Neuron (in vitro differentiated cells): ENCODE measurements at regions not wholly inside any gene's neighbourhood (a gene's known extent, or its start where the extent isn't known, plus 50 kb on each side); places are given as distances from the start of the nearest gene placed in this dataset.

ENCODE experiments used
- H2AFZ ChIP-seq: one replicate; pipeline ENCODE4 v1.6.1; 2013; ENCODE audit warnings: low read depth, mild to moderate bottlenecking, inconsistent platforms, low read length, moderate library complexity
- H3K27me3 ChIP-seq: one replicate; pipeline ENCODE4 v1.6.1; 2013; ENCODE audit warnings: low read length; ENCODE audit not compliant: insufficient read depth
- H3K36me3 ChIP-seq: one replicate; pipeline ENCODE4 v1.6.1; 2013; ENCODE audit warnings: low read length; ENCODE audit not compliant: insufficient read depth
- H3K4me1 ChIP-seq: one replicate; pipeline ENCODE4 v1.6.1; 2013; ENCODE audit warnings: low read length; ENCODE audit not compliant: insufficient read depth
- H3K4me3 ChIP-seq: 2 replicates; pipeline ENCODE4 v1.5.1; 2013; ENCODE audit warnings: mild to moderate bottlenecking, low read length, moderate library complexity
- H3K9me3 ChIP-seq: one replicate; pipeline ENCODE4 v1.6.1; 2013; ENCODE audit warnings: low read length

DNA sequence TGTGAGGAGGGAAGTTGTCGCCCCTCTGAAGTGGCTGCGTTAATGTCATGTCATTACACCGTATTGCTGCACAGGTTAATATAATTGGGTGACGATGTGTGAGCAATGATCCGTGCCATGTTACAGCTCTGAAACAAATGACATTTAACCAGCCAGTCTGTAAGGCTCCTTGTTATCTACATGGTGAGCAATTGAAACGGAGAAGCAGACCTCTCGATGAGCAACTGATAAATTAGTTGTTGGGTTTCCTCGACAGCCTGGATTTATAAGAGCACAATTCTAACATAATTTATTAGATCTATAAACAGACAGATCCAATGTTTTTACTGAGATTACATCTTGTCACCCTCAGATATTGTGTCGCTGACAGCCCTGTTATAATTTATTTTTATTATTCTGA lies 49.9 kb upstream of the MAFB start:
- H3K4me1 ChIP-seq: no peaks in the 10 kb centered on the region
- no peaks in the 10 kb centered on the region for H3K27me3 ChIP-seq
- no peaks in the 10 kb centered on the region for H3K36me3 ChIP-seq
- H3K9me3 ChIP-seq: no peaks in the 10 kb centered on the region
- H2AFZ ChIP-seq: no peak overlapping the region
- no peak overlapping the region for H3K4me3 ChIP-seq

DNA sequence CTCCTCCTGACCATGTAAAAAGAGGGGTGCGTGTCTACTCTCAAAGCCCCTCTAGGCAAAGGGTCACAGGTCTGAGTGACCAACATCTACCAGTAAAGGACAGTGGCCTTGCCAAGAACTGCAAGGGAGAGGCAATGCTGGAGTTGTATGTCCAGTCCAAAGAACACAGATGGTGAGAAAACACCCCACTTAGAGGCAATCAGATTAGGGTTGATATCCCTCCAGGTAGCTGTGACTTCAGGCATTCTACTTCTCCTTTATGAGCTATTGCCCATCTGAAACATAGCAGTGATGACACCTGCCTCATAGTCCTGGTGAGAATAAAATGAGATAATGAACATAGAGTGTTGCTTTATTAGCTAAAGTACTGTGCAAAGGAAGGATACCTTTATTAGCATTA lies 50.8 kb upstream of the MAFB start:
- Histone ChIP-seq H3K9me3 (no peaks in the 10 kb centered on the region), H3K4me1 (no peaks in the 10 kb centered on the region), H3K36me3 (no peaks in the 10 kb centered on the region), H3K27me3 (no peaks in the 10 kb centered on the region), H3K4me3 (no peak overlapping the region), H2AFZ (no peak overlapping the region)

DNA sequence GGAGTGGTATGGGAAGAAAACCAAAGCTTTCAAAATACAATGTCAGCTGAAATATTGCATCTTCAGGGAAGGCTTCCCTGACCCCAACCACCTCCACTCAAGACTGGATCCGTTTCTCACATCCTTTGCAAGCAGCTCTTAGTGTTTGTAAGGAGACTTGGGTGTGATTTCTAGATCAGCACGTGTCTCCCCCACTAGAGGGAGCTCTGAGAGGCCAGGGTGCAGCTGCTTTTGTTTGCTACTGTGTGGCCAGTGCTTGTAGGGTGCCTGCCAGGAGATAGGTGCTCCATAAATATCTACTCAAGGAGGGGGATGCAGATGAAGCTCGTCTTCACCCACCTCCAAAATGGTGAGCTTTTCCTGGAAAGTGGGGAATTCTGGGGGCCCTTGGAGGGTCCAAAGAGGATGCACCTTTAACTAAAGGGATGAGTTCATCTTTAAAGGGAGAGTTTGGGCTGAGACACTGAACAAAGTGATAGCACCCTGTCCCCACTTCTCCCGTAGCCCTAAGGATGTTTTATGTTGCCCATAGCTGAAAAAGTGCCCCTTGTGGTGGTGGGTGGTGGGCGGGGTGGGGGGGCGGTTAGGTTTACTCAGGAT lies 52.6 kb upstream of the MAFB start:
- Histone ChIP-seq H3K36me3 (no peaks in the 10 kb centered on the region), H3K4me1 (no peaks in the 10 kb centered on the region), H2AFZ (no peak overlapping the region), H3K9me3 (no peaks in the 10 kb centered on the region), H3K27me3 (no peaks in the 10 kb centered on the region), H3K4me3 (no peak overlapping the region)

DNA sequence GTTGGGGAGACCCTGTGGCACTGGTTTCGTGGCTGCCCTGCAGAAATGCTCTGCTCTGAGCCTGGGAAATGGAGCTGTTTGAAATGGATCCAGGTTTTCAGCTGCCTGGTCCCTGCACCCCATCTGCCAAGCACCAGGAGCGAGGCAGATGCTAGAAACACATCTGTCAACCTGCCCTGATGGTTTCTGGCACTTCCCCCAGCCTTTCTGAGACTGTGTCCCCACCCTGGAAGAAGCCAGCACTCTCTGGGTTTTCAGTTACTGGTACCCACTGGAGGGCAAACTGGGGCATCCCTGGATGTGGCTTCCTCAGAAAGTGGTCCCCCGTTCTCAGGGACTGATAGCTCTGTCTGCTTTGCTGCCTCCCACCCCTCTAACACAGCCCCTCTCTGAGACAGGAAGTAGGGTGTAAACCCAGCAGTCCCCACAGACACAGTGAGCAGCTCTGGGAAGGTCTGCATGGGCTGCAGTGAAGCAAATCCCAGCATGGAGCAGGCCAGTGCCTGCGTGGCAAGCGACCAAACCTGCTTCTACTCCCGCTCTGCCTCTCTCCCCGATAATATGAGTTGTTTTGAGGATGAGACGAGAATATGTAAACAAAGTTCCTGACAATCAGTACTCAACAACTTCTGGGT lies 54.2 kb upstream of the MAFB start:
- Histone ChIP-seq H3K4me3 (no peak overlapping the region), H3K4me1 (no peaks in the 10 kb centered on the region), H2AFZ (no peak overlapping the region), H3K27me3 (no peaks in the 10 kb centered on the region), H3K36me3 (no peaks in the 10 kb centered on the region), H3K9me3 (no peaks in the 10 kb centered on the region)

DNA sequence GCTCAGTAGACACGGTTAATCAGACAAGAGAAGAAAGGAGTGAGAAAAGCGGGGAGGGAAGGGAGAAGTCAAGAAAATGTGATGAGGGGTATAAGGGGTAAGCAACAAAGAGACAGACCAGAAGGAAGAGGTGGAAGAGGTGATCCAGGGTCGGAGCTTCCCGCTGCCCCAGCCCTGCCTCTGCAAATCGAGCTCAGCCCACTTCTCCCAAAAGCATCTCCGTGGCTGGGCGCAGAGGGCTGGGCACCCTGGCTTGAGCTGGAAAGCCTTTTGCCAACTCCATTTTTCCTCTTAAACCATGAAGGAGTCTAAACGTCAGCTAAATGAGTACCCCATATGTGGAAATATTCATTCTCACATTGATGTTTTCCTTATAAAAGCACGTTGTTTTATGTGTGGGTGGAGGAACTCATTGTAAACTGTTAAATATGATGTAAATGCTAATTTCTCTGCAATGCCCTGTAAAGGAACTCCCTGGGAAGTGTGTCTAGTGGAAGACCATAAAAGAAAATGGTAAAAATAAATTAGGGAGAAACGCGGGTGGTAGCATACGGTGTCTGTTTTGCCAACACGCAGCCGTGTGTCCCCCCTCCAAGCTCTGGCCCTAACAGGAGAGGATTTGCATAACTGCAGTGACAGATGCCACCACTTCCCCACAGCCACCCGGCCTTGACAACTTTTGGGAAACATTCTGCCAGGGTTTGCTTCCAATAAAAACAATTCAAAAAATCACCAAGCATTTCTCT lies 55.2 kb upstream of the MAFB start:
- Histone ChIP-seq H3K27me3 (no peaks in the 10 kb centered on the region), H3K4me1 (no peaks in the 10 kb centered on the region), H3K9me3 (no peaks in the 10 kb centered on the region), H3K4me3 (no peak overlapping the region), H3K36me3 (no peaks in the 10 kb centered on the region), H2AFZ (no peak overlapping the region)

DNA sequence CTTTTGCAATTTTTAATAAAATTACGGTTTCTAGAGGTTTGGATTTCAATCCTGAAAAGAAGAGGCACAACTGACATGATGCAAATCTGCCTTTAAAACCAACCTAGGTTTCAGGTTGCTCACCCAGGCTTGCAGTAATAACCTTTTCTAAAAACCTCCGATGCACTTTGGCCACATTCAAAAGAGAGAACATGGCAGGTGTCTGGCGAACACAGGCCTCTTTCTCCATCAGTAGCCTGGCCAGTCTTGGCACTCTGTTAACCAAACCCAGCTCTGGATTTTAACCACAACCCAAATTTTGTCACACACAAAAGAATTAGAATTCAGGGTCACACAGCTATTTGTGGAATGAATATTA lies 55.8 kb upstream of the MAFB start:
- no peaks in the 10 kb centered on the region for H3K4me1 ChIP-seq
- H3K4me3 ChIP-seq: no peak overlapping the region
- H3K36me3 ChIP-seq: no peaks in the 10 kb centered on the region
- H3K27me3 ChIP-seq: no peaks in the 10 kb centered on the region
- H3K9me3 ChIP-seq: no peaks in the 10 kb centered on the region
- H2AFZ ChIP-seq: no peak overlapping the region

DNA sequence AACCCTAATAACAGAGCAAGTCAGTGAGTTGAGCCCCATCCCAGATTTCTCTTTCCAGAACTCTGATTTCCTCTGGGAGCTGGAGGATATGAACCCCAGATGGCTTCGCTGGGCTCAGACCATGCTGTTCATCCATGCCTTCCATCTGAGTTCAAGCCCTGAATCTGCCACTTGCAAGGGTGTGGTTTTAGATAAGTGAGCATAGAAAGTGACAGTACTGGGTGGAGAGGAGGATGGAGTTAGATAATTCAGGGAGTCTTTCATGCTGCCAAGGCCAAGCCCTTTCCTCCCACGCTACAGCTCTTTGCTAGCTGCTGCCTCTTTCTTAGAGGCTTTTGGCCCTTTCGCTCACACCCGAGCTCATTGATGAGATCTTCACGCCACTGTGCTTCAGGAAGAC lies 57.2 kb upstream of the MAFB start:
- no peaks in the 10 kb centered on the region for H3K4me1 ChIP-seq
- no peaks in the 10 kb centered on the region for H3K36me3 ChIP-seq
- H3K9me3 ChIP-seq: no peaks in the 10 kb centered on the region
- no peak overlapping the region for H3K4me3 ChIP-seq
- no peaks in the 10 kb centered on the region for H3K27me3 ChIP-seq
- H2AFZ ChIP-seq: no peak overlapping the region

DNA sequence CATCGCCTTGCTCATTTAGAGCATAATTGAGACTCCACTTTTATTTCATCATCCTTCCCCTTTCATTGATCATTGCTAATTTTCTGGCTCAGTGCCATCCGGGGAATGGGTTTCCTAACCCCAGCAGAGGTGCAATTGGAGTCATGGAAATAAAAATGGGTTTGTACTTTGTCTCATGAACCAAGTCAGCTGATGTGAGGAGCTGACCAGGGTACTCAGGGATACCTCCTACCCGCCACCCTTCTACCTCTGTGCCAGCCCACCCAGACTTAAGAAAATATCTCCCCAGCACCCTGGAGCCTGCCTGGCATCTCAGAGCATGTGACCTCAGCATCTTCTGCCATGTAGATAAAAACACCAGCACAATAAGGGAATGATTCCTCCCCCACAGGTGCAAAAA lies 59.1 kb upstream of the MAFB start:
- Histone ChIP-seq H3K27me3 (no peaks in the 10 kb centered on the region), H2AFZ (no peak overlapping the region), H3K4me1 (no peaks in the 10 kb centered on the region), H3K36me3 (no peaks in the 10 kb centered on the region), H3K4me3 (no peak overlapping the region), H3K9me3 (no peaks in the 10 kb centered on the region)

DNA sequence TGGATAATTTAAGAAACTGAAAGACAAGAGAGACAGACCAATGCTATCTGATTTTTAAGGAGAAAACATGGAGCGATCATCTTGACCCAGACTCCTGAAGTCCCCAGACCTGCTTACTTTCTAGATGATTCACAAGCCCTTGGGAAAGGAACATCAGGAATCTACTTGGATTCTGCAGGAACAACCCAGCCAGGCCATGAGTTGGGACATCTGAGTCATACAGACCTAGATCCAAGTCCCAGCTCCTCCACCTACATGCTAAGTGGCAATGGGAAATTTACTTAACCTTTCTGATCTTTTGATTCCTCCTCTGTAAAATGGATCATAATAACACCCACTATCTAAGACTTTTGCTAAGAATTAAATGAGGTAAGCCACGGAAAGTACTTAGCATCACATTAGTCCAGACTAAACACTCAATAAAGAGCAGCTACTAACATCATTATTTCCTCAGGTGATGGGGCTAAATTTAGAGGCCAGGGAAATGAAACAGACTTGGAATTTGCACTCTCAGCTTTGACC lies 61.0 kb upstream of the MAFB start:
- Histone ChIP-seq H3K4me3 (no peak overlapping the region), H3K4me1 (no peaks in the 10 kb centered on the region), H3K36me3 (no peaks in the 10 kb centered on the region), H2AFZ (no peak overlapping the region), H3K27me3 (no peaks in the 10 kb centered on the region), H3K9me3 (no peaks in the 10 kb centered on the region)

DNA sequence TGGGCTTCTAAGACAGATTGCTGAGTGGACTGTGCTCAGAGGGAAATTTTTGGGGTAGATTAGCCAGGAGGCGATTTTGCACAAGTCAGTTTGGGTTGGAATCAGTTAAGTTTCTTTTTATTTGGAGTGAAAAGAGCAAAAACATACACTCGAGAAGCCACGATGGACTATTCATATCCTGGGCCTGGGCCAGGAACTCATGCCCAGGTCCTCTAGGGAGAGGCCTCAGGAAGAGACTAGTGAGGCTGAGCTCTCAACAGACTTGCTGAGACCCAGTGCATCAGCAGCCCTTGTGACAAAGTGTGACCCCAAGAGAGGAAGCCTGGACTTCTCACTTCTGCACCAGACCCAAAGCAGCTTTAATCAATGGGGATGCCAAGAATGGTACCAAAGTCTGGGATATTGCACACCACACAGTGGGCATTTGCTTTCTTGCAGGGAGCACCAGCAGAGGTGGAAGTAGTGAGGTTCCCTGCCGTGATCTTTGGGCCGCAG lies 61.6 kb upstream of the MAFB start:
- Histone ChIP-seq H3K4me3 (no peak overlapping the region), H3K9me3 (no peaks in the 10 kb centered on the region), H3K27me3 (no peaks in the 10 kb centered on the region), H2AFZ (no peak overlapping the region), H3K4me1 (no peaks in the 10 kb centered on the region), H3K36me3 (no peaks in the 10 kb centered on the region)

DNA sequence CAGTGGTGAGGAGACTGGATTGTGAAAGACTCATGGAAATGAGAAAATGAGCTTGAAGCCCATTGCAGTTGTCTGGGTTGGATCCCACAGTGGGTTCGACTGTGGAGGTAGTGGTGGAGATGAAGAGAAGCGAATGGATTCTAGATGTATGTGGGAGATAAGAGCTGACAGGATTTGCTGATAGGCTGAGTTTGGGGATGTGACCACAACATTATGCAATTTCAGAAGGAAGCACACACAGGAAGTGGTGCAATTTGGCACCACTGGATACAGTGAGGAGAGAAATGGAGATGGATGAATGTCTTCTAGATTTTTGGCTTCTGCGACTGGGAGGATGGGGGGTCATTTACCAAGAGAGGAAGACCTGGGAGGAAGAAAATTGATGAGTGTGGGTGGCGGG lies 64.4 kb upstream of the MAFB start:
- Histone ChIP-seq H3K27me3 (no peaks in the 10 kb centered on the region), H3K9me3 (no peaks in the 10 kb centered on the region), H3K36me3 (no peaks in the 10 kb centered on the region), H3K4me1 (no peaks in the 10 kb centered on the region), H2AFZ (no peak overlapping the region), H3K4me3 (no peak overlapping the region)

DNA sequence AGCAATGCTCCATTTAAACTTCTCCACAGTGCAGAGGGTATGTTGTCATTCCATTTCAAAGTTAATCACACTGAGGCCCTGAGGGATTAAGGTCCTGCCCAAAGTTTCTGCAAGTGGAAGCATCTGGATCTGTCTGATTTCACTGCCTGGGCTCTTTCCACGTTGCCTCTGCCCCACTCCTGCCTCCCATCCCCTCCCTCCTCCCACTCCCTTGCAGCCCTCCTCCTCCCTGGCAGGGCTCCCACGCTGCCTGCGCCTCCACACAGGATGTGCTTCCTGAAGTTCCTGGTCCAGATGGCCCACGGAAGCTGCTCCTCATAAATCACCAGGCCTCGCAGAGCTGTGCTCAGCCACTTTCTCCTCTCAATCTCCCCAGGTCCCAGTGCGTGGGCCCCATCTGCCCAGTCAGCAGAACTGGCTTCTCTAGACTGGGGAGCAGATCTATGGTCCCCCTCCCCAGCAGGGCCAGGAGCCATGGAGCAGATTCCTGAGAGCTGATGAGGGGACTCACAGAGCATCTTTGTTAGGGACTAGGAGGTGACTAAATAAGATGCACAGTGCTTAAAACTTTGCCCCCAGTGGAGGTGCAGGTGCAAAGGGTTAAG lies 65.4 kb upstream of the MAFB start:
- H3K4me1 ChIP-seq: no peaks in the 10 kb centered on the region
- H3K9me3 ChIP-seq: no peaks in the 10 kb centered on the region

DNA sequence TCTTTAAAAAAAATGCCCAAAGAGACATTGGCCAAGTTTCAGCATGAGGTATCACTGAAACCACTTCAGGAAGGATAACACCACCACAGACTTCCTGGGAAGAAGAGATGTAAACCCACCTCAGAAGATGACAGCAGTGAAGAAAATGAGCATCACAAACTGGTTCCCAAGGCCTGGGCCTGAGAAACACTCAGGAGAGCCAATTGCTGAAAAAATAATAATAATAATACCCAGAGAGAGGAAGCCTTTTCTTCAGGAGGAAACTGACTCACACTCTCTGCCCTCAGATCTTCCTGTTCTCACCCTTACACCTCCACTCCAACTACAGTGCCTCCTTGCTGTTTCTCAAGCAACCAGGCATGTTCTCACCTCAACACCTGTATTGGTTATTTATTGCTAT lies 68.1 kb upstream of the MAFB start:
- H3K4me1 ChIP-seq: no peaks in the 10 kb centered on the region
- H3K27me3 ChIP-seq: no peaks in the 10 kb centered on the region
- no peak overlapping the region for H3K4me3 ChIP-seq
- no peaks in the 10 kb centered on the region for H3K36me3 ChIP-seq
- H3K9me3 ChIP-seq: no peaks in the 10 kb centered on the region
- H2AFZ ChIP-seq: no peak overlapping the region

More for the DNA sequence above, 65.4 kb upstream of the MAFB start:
- no peaks in the 10 kb centered on the region for H3K27me3 ChIP-seq
- no peaks in the 10 kb centered on the region for H3K36me3 ChIP-seq
- no peak overlapping the region for H2AFZ ChIP-seq
- no peak overlapping the region for H3K4me3 ChIP-seq
